ENCODE measurements at regions not wholly inside any gene's neighbourhood (a gene's known extent, or its start where the extent isn't known, plus 50 kb on each side); places are given as distances from the start of the nearest gene placed in this dataset.

DNA sequence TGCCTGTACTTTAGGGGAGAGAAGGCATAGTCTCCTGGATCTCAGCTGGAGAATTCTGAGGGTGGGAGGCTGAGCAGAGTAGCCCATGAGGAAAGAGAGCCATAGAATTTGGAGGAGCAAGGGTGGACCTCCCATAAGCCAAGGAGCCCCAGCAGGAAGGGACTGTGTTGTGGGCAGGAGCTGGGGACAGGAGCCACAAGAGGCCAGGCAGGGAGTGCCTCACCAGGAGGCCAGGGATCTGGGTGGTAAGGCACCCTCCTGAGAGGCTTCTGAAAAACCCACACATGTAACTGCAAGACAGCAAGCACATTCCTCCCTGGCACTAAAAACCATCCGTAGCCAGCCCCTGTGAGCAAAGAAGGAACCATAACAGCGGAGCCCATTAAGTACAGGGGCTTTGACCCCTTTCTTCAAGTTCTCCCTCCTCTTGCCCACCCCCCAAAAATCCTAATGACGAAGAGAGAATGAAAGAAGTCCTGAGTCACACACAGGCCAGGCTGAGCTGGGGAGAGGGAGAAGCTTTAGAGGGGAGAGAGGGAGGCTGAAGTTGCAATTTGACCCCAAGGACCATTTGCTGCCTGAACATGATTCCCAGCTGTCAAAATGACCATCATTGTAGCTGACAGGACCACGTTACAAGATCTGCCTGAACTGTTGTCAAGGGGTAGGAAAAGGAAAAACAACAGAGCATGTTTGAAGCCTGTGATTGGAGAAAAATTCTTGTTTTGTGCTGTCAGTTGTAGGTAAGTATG lies 82.6 kb downstream of the TRIM42 start:
- TF ChIP-seq, protein P1, sequence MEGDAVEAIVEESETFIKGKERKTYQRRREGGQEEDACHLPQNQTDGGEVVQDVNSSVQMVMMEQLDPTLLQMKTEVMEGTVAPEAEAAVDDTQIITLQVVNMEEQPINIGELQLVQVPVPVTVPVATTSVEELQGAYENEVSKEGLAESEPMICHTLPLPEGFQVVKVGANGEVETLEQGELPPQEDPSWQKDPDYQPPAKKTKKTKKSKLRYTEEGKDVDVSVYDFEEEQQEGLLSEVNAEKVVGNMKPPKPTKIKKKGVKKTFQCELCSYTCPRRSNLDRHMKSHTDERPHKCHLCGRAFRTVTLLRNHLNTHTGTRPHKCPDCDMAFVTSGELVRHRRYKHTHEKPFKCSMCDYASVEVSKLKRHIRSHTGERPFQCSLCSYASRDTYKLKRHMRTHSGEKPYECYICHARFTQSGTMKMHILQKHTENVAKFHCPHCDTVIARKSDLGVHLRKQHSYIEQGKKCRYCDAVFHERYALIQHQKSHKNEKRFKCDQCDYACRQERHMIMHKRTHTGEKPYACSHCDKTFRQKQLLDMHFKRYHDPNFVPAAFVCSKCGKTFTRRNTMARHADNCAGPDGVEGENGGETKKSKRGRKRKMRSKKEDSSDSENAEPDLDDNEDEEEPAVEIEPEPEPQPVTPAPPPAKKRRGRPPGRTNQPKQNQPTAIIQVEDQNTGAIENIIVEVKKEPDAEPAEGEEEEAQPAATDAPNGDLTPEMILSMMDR (IDR thresholded peaks at IDR 0.05; ENCODE audit: control extremely low read depth, extremely low read depth, low read depth, missing control alignments) = no peak
- POLR2A ChIA-PET = no interaction called here
- CTCF ChIA-PET = no interaction called here

DNA sequence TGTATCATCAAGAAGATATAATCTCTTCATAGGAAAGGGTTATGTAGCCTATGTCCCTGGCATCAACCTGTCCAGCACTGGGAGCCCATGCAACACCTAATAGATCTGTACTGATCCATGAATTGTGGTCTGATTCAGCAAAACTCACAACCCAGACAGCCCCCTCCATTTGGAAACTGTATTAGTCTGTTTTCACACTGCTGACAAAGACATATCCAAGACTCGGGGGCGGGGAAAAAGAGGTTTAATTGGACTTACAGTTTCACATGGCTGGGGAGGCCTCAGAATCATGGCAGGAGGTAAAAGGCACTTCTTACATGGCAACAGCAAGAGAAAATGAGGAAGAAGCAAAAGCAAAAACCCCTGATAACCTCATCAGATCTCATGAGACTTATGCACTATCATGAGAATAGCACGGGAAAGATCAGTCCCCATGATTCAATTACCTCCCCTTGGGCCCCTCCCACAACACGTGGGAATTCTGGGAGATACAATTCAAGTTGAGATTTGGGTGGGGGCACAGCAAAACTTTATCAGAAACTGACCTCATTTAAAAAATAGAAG lies 83.3 kb downstream of the TRIM42 start:
- CTCF ChIA-PET = no interaction called here
- TF ChIP-seq, protein P1 (IDR thresholded peaks at IDR 0.05; ENCODE audit: control extremely low read depth, extremely low read depth, low read depth, missing control alignments) = no peak
- DNase-seq (ENCODE audit: extremely low spot score) = no peak
- POLR2A ChIA-PET = no interaction called here

More for the DNA sequence above, 82.6 kb downstream of the TRIM42 start:
- DNase-seq (ENCODE audit: extremely low spot score) = no peak

DNA sequence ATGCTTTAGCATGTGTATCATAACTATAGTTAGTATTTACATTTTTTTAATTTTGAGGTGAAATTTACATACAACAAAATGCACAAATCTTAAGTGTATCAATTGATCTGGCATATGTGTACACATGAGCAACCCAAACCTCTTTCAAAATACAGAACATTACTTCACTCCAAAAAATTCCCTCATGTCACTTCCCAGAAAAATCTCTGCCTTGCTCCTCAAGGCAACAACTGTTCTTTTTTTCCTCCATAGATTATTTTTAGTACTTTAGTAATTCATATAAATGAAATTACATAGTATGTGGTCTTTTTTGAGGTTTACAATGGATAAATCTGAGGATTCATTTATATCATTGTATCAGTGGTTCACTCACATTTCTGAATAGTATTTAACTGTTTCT lies 84.9 kb downstream of the TRIM42 start:
- TF ChIP-seq, protein P1 (IDR thresholded peaks at IDR 0.05; ENCODE audit: control extremely low read depth, extremely low read depth, low read depth, missing control alignments) = no peak
- ChIA-PET POLR2A (no interaction called here), CTCF (no interaction called here)
- DNase-seq (ENCODE audit: extremely low spot score) = no peak

DNA sequence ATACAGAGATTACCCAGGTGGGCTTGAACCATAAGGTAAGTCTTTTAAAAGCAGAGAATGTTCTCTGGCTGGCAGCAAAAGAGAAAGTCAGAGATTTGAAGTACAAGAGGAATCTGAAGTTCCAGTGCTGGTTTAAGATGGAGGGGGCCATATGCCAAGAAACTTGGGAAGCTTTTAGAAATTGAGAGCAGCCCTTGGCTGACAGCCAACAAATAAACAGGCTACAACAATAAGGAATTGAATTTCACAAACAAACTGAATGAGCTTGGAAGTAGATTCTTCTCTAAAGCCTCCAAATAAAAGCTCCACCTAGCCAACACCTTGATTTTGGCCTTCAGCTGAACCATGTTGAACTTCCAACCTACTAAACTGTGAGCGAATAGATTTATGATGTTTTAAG lies 85.7 kb downstream of the TRIM42 start:
- TF ChIP-seq, protein P1 (IDR thresholded peaks at IDR 0.05; ENCODE audit: control extremely low read depth, extremely low read depth, low read depth, missing control alignments) = no peak
- ChIA-PET CTCF (no interaction called here), POLR2A (no interaction called here)
- no peak for DNase-seq (ENCODE audit: extremely low spot score)

DNA sequence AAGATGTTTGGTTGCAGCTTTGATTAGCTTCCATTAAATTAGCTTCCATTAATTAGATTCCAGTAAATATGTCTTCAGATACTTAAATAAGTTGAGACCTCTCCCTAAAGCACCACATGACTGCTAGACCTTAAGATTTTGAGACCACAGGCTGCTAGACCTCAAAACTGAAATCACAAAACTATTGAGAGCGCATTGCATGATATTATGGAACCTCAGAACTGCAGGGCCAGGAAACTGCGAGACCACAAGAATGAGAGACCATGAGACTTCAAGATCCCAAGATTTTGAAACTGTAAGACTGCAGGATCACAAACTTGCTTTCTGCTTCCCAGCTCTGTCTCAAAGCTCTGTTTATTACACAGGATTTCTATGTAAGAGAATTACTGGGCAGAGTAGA lies 87.4 kb downstream of the TRIM42 start:
- ChIA-PET POLR2A (no interaction called here), CTCF (interaction anchor here (1.1 kb wide), 1 partner anchor 11 kb away, joined by 3 read pairs; no protein-coding TSS in a partner anchor)
- DNase-seq (ENCODE audit: extremely low spot score) = no peak
- TF ChIP-seq, protein P1 (IDR thresholded peaks at IDR 0.05; ENCODE audit: control extremely low read depth, extremely low read depth, low read depth, missing control alignments) = no peak

DNA sequence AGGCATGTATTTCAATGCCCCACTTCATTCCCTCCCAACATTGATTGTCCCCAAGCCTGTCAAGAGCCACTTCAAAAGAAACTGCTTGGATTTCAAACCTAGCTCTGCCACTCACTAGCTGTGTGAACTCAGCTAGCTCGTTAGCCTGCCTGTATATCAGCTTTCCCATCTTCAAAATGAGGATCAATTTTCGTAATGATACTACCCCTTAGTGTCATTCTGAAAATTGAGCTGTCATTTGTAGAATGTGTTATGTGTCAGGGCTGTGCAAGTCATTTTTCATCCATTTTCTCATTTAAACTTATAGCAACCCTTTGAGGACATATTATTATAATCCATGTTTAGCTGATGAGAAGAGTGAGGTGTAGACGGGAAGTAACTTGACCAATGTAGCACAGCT lies 88.6 kb downstream of the TRIM42 start:
- DNase-seq (ENCODE audit: extremely low spot score) = no peak
- TF ChIP-seq, protein P1 (IDR thresholded peaks at IDR 0.05; ENCODE audit: control extremely low read depth, extremely low read depth, low read depth, missing control alignments) = no peak
- ChIA-PET POLR2A (no interaction called here), CTCF (interaction anchor here (1.1 to 1.2 kb wide), 3 partner anchors 9 to 54 kb away, joined by 3 to 6 read pairs (median 3); no protein-coding TSS in a partner anchor)
